ENCODE measurements at regions not wholly inside any gene's neighbourhood (a gene's known extent, or its start where the extent isn't known, plus 50 kb on each side); places are given as distances from the start of the nearest gene placed in this dataset.
"Not testable (repeated sequence)": the region's sequence is repeated elsewhere in the genome, so short reads cannot be mapped to it uniquely, and the experiment has no call there.

DNA sequence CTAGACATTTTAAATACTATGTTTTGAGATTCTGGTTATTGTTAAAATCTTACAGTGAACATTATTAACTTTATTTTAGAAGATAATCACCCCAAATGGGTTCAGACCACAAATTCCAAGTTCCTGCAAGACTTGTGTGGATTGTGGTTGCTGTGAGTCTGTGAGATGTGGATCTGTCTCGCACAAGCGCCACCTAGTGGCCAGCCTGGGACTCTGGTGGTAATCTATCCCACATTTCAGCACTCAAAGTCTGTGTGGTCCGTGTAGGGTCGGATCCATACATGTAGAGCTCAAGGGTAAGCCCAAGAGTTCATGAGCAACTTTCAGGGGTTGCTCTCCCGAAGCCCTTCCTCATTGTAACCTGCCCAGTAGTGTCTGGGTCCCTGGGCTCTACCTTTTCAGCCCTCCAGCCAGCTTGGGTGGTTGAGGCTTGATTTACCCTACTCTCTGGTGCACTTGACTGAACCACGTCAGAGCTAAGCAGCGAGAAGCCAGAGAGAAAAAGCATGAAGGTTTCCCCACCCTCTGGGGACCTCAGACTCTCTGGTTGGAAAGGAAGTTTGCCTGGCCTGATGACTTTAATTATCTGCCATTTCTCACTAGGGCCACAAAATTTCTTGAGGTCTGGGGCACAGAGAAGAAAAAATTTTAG is 129.2 kb downstream of the ARHGAP11B start:
- H3K27me3 ChIP-seq; H3K4me3 ChIP-seq; H3K4me1 ChIP-seq; H3K27ac ChIP-seq; H3K9me3 ChIP-seq; H3K36me3 ChIP-seq (replicated peaks in 1 of 2; ENCODE audit: insufficient read depth in 1 of 2, low read depth in 2 of 2); intact Hi-C loops (cut with DNase I): not testable (repeated sequence)
- WGBS, 2 donors, result 6% methylated on average over 4 of the region's 7 CpGs; no CpG with 5 or more reads in 1 of the 2 donors
- TF ChIP-seq, protein P1, sequence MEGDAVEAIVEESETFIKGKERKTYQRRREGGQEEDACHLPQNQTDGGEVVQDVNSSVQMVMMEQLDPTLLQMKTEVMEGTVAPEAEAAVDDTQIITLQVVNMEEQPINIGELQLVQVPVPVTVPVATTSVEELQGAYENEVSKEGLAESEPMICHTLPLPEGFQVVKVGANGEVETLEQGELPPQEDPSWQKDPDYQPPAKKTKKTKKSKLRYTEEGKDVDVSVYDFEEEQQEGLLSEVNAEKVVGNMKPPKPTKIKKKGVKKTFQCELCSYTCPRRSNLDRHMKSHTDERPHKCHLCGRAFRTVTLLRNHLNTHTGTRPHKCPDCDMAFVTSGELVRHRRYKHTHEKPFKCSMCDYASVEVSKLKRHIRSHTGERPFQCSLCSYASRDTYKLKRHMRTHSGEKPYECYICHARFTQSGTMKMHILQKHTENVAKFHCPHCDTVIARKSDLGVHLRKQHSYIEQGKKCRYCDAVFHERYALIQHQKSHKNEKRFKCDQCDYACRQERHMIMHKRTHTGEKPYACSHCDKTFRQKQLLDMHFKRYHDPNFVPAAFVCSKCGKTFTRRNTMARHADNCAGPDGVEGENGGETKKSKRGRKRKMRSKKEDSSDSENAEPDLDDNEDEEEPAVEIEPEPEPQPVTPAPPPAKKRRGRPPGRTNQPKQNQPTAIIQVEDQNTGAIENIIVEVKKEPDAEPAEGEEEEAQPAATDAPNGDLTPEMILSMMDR (IDR thresholded peaks at IDR 0.05), result peak in 1 of 7 experiments; percentile 32
- ATAC-seq (peak; percentile 47), DNase-seq (peak; percentile 63 to 79 (median 68))

DNA sequence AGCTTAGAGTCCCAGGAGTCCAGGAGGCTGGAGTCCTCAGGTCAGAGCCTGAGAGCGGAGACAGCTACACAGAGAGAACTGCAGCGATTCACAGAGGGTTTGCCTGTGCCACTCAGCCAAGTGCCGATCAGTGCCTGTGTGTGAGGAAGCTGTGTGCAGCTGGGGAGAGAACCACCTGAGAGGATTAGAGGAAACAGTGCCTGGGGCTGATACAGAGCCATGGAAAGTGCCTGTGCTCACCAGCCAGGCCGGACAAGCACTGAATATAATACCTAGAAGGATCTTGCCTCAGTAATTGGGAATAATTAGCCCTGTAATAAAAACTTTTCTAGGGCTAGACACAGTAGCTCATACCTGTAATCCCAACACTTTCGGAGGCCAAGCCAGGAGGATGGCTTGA is 134.7 kb downstream of the ARHGAP11B start:
- intact Hi-C loops (cut with DNase I); H3K36me3 ChIP-seq (replicated peaks in 1 of 2; ENCODE audit: insufficient read depth in 1 of 2, low read depth in 2 of 2); H3K4me1 ChIP-seq; H3K4me3 ChIP-seq; H3K27me3 ChIP-seq; H3K9me3 ChIP-seq; ATAC-seq: not testable (repeated sequence)
- DNase-seq, result peak in 1 of 4 donors; percentile 12
- 66 to 80% methylated on average over 4 to 5 of the region's 5 CpGs for WGBS, 2 donors
- H3K27ac ChIP-seq, result peak overlapping the region in 2 of 4 donors; percentile 7 to 39

DNA sequence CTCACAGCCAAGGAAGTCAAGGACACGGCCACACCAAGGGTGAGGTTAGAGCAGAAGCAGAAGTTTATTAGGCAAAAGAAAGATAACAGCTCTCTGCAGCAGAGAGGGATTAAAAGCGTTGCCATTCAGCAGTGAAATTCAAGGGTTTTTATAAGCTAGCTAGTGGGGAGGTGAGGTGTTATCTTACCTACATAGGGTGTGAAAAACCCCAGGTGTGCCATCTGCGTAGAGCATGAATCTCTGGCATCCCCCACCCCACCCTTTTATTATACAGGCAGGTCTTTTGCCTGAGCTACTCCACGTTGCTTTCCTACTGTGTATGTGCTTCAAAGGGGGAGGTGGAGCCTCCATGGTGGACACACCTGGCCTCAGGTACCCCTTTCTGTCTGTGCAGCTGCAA is 135.4 kb downstream of the ARHGAP11B start:
- ATAC-seq, result peak; percentile 68
- H3K4me3 ChIP-seq; H3K36me3 ChIP-seq (replicated peaks in 1 of 2; ENCODE audit: insufficient read depth in 1 of 2, low read depth in 2 of 2); H3K9me3 ChIP-seq; H3K27me3 ChIP-seq; intact Hi-C loops (cut with DNase I); H3K4me1 ChIP-seq; H3K27ac ChIP-seq; DNase-seq: not testable (repeated sequence)
- WGBS, 2 donors, result 16 to 32% methylated on average over 3 of the region's 4 CpGs

- H3K27ac ChIP-seq; H3K36me3 ChIP-seq (replicated peaks in 1 of 2; ENCODE audit: insufficient read depth in 1 of 2, low read depth in 2 of 2); H3K4me1 ChIP-seq; H3K4me3 ChIP-seq; DNase-seq; H3K9me3 ChIP-seq; H3K27me3 ChIP-seq; ATAC-seq; intact Hi-C loops (cut with DNase I): not testable (repeated sequence)
- 79 to 86% methylated on average over 12 of the region's 12 CpGs for WGBS, 2 donors
These were observed 134.2 kb upstream of the FAN1 start for GRCh38 chr15:30769390-30770124.

GRCh38 chr15:30770759-30771158 is 133.0 kb upstream of the FAN1 start:
- intact Hi-C loops (cut with DNase I), result no loop called here
- no peak overlapping the region for H3K27ac ChIP-seq
- ATAC-seq, result no peak
- H3K4me3 ChIP-seq, result no peak overlapping the region
- no peak for DNase-seq
- TF ChIP-seq, protein P1 (IDR thresholded peaks at IDR 0.05), result no peak
- TF ChIP-seq POLR2A (IDR thresholded peaks at IDR 0.05), result no peak
- H3K9me3 ChIP-seq, result peaks cover 0 to 4% (median 0%) of the 10 kb centered on the region in 3 donors
- WGBS, 2 donors, result 91 to 94% methylated on average over 17 of the region's 17 CpGs
- no peaks in the 10 kb centered on the region for H3K27me3 ChIP-seq
- H3K4me1 ChIP-seq, result no peaks in the 10 kb centered on the region
- no peaks in the 10 kb centered on the region for H3K36me3 ChIP-seq (replicated peaks in 1 of 2; ENCODE audit: insufficient read depth in 1 of 2, low read depth in 2 of 2)

DNA sequence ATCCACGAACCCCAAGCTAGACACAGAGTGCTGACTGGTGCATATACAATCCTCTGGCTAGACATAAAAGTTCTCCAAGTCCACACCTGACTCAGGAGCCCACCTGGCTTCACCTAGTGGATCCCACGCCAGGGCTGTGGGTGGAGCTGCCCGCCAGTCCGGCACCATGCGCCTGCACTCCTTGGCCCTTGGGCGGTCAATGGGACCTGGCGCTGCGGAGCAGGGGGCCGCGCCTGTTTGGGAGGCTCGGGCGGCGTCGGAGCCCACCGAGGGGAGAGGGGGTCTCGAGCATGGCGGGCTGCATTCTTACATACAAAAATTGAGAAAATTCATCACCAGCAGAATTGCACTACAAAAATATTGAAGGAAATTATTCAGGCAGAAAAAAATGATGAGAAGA is 120.7 kb upstream of the FAN1 start:
- Histone ChIP-seq H3K27ac (no peak overlapping the region), H3K36me3 (replicated peaks in 1 of 2; ENCODE audit: insufficient read depth in 1 of 2, low read depth in 2 of 2) (no peaks in the 10 kb centered on the region), H3K9me3 (no peaks in the 10 kb centered on the region), H3K4me3 (no peak overlapping the region), H3K4me1 (no peaks in the 10 kb centered on the region), H3K27me3 (no peaks in the 10 kb centered on the region)
- WGBS, 2 donors, result 91 to 95% methylated on average over 17 of the region's 17 CpGs
- ATAC-seq, result no peak
- TF ChIP-seq, protein P1 (IDR thresholded peaks at IDR 0.05), result no peak
- no peak for TF ChIP-seq POLR2A (IDR thresholded peaks at IDR 0.05)
- intact Hi-C loops (cut with DNase I), result no loop called here
- no peak for DNase-seq
